NB4 (cell line): ENCODE measurements at regions not wholly inside any gene's neighbourhood (a gene's known extent, or its start where the extent isn't known, plus 50 kb on each side); places are given as distances from the start of the nearest gene placed in this dataset.

Experiments
- DNase-seq: peaks from one replicate; pipeline ENCODE4 v3.0.0; 2010; ENCODE audit warnings: low read depth
- H3K4me3 ChIP-seq: one replicate; pipeline ENCODE4 v1.5.1; 2011; ENCODE audit warnings: mild to moderate bottlenecking, low read depth, low read length, moderate library complexity
- CTCF ChIP-seq: IDR thresholded peaks from one replicate; pipeline ENCODE4 v1.5.1; 2012; ENCODE audit warnings: low read depth, low read length
- MAX ChIP-seq: IDR thresholded peaks from 2 replicates; pipeline ENCODE4 v1.6.1; 2011; ENCODE audit warnings: low read depth, low read length
- MYC ChIP-seq: IDR thresholded peaks from 2 replicates; pipeline ENCODE4 v1.6.1; 2011; ENCODE audit warnings: low read depth, low read length
- POLR2A ChIP-seq: IDR thresholded peaks from 2 replicates; pipeline ENCODE4 v1.6.1; 2011; ENCODE audit warnings: mild to moderate bottlenecking; ENCODE audit not compliant: insufficient read length; ENCODE audit errors: extremely low read depth

- no peak for TF ChIP-seq CTCF
- no peak for DNase-seq
- H3K4me3 ChIP-seq = no peak overlapping the region
These were observed 156.1 kb downstream of the TRIM27 start for GRCh38 chr6:28767691-28768090.

GRCh38 chr6:28768187-28768913, 155.4 kb downstream of the TRIM27 start:
- H3K4me3 ChIP-seq = no peak overlapping the region
- DNase-seq = no peak
- TF ChIP-seq CTCF (no peak), POLR2A (no peak), MAX (no peak), MYC (no peak)

GRCh38 chr6:28769626-28770402, 154.0 kb downstream of the TRIM27 start:
- H3K4me3 ChIP-seq = no peak overlapping the region
- peak; percentile 46 for DNase-seq
- TF ChIP-seq POLR2A = no peak

- no peak for DNase-seq
- no peak overlapping the region for H3K4me3 ChIP-seq
- no peak for TF ChIP-seq MAX
- no peak for TF ChIP-seq CTCF
- no peak for TF ChIP-seq MYC
- TF ChIP-seq POLR2A = no peak
These were observed 153.1 kb downstream of the TRIM27 start for GRCh38 chr6:28770732-28771131.

GRCh38 chr6:28771401-28772267, 152.2 kb downstream of the TRIM27 start:
- TF ChIP-seq MAX (no peak), POLR2A (no peak), CTCF (peak; percentile 66)
- peak; percentile 68 for DNase-seq

More at GRCh38 chr6:28771401-28772267, 152.2 kb downstream of the TRIM27 start:
- H3K4me3 ChIP-seq = no peak overlapping the region
